Fibroblast of villous mesenchyme (primary cell): ENCODE measurements at regions not wholly inside any gene's neighbourhood (a gene's known extent, or its start where the extent isn't known, plus 50 kb on each side); places are given as distances from the start of the nearest gene placed in this dataset.

Experiments
- DNase-seq: peaks from one replicate; pipeline ENCODE4 v3.0.0-alpha.2; 2010; ENCODE audit warnings: low read depth
- H3K4me3 ChIP-seq: 2 replicates; pipeline ENCODE4 v1.5.1; 2011; ENCODE audit warnings: low read depth, mild to moderate bottlenecking, low read length
- TF ChIP-seq, protein P1 (sequence below): IDR thresholded peaks from 2 replicates; pipeline ENCODE4 v1.5.1; 2012; ENCODE audit warnings: low read depth, mild to moderate bottlenecking, low read length; ENCODE audit not compliant: insufficient read depth

DNA sequence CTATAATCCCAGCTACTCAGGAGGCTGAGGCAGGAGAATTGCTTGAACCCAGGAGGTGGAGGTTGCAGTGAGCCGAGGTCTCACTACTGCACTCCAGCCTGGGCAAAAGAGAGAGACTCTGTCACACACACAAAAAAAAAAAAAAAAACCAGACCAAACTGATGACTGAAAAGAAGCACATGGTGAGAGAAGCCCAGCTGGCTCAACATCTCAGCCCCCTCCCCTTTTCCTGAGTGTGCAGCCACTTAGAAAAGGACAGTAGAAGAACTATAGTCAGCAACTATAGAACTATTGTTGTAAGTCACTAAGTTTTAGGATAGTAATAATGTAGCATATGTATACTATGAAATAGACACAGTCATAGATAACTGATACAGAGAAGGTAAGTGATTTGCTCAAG, 87.2 kb upstream of the RALGPS2 start:
- TF ChIP-seq, protein P1, sequence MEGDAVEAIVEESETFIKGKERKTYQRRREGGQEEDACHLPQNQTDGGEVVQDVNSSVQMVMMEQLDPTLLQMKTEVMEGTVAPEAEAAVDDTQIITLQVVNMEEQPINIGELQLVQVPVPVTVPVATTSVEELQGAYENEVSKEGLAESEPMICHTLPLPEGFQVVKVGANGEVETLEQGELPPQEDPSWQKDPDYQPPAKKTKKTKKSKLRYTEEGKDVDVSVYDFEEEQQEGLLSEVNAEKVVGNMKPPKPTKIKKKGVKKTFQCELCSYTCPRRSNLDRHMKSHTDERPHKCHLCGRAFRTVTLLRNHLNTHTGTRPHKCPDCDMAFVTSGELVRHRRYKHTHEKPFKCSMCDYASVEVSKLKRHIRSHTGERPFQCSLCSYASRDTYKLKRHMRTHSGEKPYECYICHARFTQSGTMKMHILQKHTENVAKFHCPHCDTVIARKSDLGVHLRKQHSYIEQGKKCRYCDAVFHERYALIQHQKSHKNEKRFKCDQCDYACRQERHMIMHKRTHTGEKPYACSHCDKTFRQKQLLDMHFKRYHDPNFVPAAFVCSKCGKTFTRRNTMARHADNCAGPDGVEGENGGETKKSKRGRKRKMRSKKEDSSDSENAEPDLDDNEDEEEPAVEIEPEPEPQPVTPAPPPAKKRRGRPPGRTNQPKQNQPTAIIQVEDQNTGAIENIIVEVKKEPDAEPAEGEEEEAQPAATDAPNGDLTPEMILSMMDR: no peak
- no peak overlapping the region for H3K4me3 ChIP-seq
- no peak for DNase-seq

DNA sequence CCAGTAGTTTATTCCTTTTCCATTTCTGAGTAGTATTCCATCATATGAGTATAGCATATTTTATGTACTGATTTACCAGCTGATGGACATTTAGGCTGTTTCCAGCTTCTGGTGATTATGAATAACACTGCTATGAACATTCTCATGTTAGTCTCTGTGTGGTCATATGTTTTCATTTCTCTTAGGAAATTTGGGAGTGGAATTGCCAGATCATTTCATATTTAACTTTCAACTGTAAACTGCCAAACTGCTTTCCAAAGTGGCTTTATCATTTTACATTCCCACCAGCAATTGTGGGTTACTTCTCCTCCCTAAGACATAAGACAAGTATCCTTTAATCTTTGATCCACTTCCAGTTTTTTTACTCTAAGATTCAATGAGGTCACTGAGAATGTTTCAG, 85.7 kb upstream of the RALGPS2 start:
- no peak for DNase-seq
- H3K4me3 ChIP-seq: no peak overlapping the region
- TF ChIP-seq, protein P1: no peak

- no peak overlapping the region for H3K4me3 ChIP-seq
- TF ChIP-seq, protein P1: no peak
- DNase-seq: no peak
These were observed 82.8 kb upstream of the RALGPS2 start for GRCh38 chr1:178642282-178642681.

GRCh38 chr1:178643349-178643748, 81.7 kb upstream of the RALGPS2 start:
- TF ChIP-seq, protein P1: no peak
- H3K4me3 ChIP-seq: no peak overlapping the region
- DNase-seq: no peak

GRCh38 chr1:178643831-178644230, 81.2 kb upstream of the RALGPS2 start:
- DNase-seq: no peak
- H3K4me3 ChIP-seq: no peak overlapping the region
- TF ChIP-seq, protein P1: no peak

DNA sequence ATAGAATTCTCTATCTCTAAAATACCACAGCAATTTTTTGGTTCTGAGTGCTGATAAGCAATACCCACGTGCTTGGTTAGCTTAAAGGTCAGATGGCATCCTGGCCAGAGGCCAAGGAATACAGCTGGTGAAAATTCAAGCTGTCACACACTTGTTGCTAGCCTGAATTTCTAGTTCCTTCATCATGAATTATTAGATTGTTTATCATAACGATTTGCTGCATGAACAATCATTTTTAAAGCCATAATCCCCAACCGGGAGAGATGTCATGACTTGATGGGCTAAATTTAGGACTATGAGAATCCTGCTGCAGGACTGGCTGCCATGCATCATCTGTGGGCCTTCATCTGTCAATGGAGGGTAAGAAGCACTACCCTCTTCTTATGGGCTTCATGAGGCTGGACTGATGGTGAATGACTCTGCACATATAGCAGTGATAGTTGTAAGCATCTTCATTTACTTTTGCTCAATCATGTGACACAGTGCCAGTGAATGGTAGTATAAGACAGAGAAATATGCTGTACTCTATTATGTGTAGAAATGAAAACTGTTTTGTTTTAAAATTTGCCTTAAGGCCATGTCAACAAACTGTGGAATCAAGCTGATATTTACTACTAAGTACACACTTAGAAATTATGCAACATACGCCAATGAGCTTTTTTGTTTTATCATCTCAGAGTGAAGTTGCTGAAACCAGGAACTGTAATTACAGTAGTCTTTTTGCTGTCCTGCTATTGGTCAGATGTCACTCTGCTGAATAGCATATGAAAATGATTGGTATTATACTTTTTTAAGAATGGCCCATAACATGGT, 80.5 kb upstream of the RALGPS2 start:
- no peak overlapping the region for H3K4me3 ChIP-seq
- TF ChIP-seq, protein P1: no peak
- peak; percentile 95 for DNase-seq

GRCh38 chr1:178645157-178645807, 79.8 kb upstream of the RALGPS2 start:
- TF ChIP-seq, protein P1: no peak
- DNase-seq: no peak
- H3K4me3 ChIP-seq: no peak overlapping the region
